BJ (cell line): ENCODE measurements at regions not wholly inside any gene's neighbourhood (a gene's known extent, or its start where the extent isn't known, plus 50 kb on each side); places are given as distances from the start of the nearest gene placed in this dataset.

Experiments used
- CTCF ChIA-PET: fragments of 350-600 bp; formaldehyde crosslinking; extraction: SDS; loops from one replicate; lab custom pipeline; 2021; ENCODE audit warnings: antibody characterized with exemption, inconsistent platforms; lab: Yijun Ruan, JAX
- POLR2A ChIA-PET: fragments of 300-600 bp; sonication (Branson Sonifier 250); formaldehyde crosslinking; extraction: SDS; loops from one replicate; lab custom pipeline; 2021; ENCODE audit warnings: antibody characterized with exemption; lab: Charles Lee
- DNase-seq: peaks from one replicate; pipeline ENCODE4 v3.0.0-alpha.2; 2011; ENCODE audit warnings: low read depth
- H3K27me3 ChIP-seq: 2 replicates; pipeline ENCODE4 v1.6.0; 2011; ENCODE audit warnings: low read length; ENCODE audit not compliant: control insufficient read depth, insufficient read depth
- H3K36me3 ChIP-seq: 2 replicates; pipeline ENCODE4 v1.5.1; 2011; ENCODE audit warnings: low read length; ENCODE audit not compliant: control insufficient read depth, insufficient read depth
- H3K4me3 ChIP-seq: 2 replicates; pipeline ENCODE4 v1.5.1; 2011; ENCODE audit warnings: low read depth, mild to moderate bottlenecking, control low read depth, low read length
- TF ChIP-seq, protein P1 (sequence below): IDR thresholded peaks from 2 replicates; pipeline ENCODE4 v1.5.1; 2011; ENCODE audit warnings: low read depth, mild to moderate bottlenecking, control low read depth, inconsistent platforms, low read length, moderate library complexity; ENCODE audit not compliant: insufficient read depth

DNA sequence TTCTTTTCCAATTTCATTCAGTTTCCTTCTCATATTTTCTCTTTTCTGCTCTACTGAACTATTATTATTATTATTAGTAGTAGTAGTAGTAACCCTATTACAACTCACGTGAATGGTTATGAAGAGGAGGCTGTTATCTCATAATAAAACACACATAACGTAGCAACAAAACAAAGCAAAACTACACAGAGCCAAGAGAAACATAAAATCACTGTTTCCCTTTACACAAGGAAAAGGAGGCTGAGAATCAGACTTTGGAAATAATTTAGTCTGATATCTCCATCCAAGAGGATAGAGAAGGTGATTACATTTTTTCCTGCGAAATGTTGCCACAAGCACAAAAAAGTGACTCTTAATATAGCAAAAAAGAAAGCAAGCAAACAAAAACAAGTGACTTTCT is 975.8 kb upstream of the FLRT2 start:
- CTCF ChIA-PET: interaction anchor here (1.0 kb wide), 1 partner anchor 20 kb away, joined by 3 read pairs; no protein-coding TSS in a partner anchor
- TF ChIP-seq, protein P1, sequence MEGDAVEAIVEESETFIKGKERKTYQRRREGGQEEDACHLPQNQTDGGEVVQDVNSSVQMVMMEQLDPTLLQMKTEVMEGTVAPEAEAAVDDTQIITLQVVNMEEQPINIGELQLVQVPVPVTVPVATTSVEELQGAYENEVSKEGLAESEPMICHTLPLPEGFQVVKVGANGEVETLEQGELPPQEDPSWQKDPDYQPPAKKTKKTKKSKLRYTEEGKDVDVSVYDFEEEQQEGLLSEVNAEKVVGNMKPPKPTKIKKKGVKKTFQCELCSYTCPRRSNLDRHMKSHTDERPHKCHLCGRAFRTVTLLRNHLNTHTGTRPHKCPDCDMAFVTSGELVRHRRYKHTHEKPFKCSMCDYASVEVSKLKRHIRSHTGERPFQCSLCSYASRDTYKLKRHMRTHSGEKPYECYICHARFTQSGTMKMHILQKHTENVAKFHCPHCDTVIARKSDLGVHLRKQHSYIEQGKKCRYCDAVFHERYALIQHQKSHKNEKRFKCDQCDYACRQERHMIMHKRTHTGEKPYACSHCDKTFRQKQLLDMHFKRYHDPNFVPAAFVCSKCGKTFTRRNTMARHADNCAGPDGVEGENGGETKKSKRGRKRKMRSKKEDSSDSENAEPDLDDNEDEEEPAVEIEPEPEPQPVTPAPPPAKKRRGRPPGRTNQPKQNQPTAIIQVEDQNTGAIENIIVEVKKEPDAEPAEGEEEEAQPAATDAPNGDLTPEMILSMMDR: no peak
- POLR2A ChIA-PET: no interaction called here
- Histone ChIP-seq H3K4me3 (no peak overlapping the region), H3K36me3 (no peaks in the 10 kb centered on the region), H3K27me3 (no peaks in the 10 kb centered on the region)
- no peak for DNase-seq

DNA sequence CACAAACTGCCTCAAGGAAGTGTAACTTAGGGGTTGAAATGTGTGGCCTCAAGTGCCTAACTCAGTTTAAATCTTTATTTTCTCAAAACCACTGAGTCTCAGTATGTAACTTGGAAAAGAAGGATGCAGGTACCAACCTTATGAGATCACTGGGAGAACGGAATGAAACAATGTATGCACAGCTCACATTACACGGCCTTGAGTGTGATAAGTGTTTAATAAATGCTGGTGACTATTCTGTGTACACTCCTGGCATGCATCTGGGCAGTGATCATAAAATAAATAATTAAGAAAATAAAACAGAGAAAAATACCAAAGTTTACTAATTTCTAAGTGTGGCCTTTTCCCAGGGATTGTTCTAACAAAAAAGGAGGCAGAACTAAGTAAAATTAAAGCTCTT is 974.5 kb upstream of the FLRT2 start:
- CTCF ChIA-PET: no interaction called here
- POLR2A ChIA-PET: no interaction called here
- TF ChIP-seq, protein P1: no peak

DNA sequence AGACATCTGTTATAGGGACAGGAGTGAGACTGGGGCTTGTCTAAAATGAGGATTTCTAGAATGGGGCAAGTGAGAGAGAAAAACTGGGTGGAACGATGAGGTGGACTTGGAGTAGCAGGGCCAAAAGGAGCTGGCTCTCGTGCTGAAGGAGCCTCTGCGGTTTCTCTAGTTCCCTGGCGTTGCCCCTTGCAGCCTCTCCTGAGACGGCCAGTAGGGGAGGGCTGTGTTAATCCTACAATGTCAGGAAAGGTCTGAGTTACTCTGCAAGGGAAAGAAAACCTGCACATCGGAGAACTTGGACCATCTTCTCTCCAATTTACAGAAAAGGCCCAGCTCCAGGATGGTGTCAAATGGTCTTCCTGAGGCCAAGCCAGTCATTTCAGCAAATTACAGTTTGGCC is 963.8 kb upstream of the FLRT2 start:
- CTCF ChIA-PET: no interaction called here
- DNase-seq: no peak
- no peaks in the 10 kb centered on the region for H3K36me3 ChIP-seq
- TF ChIP-seq, protein P1: no peak
- POLR2A ChIA-PET: no interaction called here
- no peak overlapping the region for H3K4me3 ChIP-seq
- no peaks in the 10 kb centered on the region for H3K27me3 ChIP-seq

More for the DNA sequence above, 974.5 kb upstream of the FLRT2 start:
- DNase-seq: no peak
- Histone ChIP-seq H3K4me3 (no peak overlapping the region), H3K36me3 (no peaks in the 10 kb centered on the region), H3K27me3 (no peaks in the 10 kb centered on the region)

DNA sequence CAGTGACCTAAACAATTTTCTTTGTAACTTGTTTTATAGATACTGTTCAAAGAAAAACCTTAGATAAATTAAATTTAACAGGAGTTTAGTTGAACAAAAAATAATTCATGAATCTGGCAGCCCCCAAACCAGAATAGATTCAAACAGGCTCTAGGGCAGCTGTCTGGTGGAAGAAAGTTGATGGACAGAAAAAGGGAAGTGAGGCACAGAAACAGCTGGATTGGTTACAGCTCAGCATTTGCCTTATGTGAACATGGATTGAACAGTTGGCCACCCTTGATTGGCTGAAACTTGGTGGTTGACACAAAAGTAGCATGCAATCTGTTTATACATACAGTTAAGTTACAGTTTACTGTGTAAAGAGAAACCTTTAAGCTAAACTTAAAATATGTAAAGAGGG is 954.3 kb upstream of the FLRT2 start:
- no peak for DNase-seq
- TF ChIP-seq, protein P1: no peak
- Histone ChIP-seq H3K27me3 (no peaks in the 10 kb centered on the region), H3K4me3 (no peak overlapping the region), H3K36me3 (no peaks in the 10 kb centered on the region)
- ChIA-PET CTCF (no interaction called here), POLR2A (no interaction called here)

DNA sequence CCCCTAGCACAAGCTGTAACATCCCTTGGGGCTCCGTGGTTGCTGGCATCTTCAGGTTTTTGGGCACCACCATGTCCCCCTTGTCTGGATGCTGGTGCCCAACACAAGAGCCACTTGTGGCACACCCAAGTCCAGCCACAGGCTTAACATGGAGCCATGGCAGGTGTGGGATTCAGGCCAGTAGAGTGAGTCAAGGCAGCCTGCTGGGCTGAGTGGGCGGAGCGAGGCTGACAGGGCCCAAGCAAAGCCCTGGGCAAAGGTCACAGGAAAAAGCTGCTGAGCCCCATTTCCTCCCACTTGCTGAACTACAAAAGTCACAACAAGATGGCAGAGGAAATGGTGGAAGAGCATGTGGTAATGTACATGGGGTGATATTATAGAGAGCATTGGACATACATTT is 950.7 kb upstream of the FLRT2 start:
- no peak for DNase-seq
- ChIA-PET CTCF (interaction anchor here (0.8 kb wide), 1 partner anchor 13 kb away, joined by 3 read pairs; no protein-coding TSS in a partner anchor), POLR2A (no interaction called here)
- no peak overlapping the region for H3K4me3 ChIP-seq
- TF ChIP-seq, protein P1: no peak
- no peaks in the 10 kb centered on the region for H3K36me3 ChIP-seq
- no peaks in the 10 kb centered on the region for H3K27me3 ChIP-seq
